SIG-M5 (cell line): ENCODE measurements at regions not wholly inside any gene's neighbourhood (a gene's known extent, or its start where the extent isn't known, plus 50 kb on each side); places are given as distances from the start of the nearest gene placed in this dataset.
"Not testable (repeated sequence)": the region's sequence is repeated elsewhere in the genome, so short reads cannot be mapped to it uniquely, and the experiment has no call there.

Experiments
- DNase-seq: peaks from one replicate; lab custom pipeline; 2025; lab: John Stamatoyannopoulos, UW

DNA sequence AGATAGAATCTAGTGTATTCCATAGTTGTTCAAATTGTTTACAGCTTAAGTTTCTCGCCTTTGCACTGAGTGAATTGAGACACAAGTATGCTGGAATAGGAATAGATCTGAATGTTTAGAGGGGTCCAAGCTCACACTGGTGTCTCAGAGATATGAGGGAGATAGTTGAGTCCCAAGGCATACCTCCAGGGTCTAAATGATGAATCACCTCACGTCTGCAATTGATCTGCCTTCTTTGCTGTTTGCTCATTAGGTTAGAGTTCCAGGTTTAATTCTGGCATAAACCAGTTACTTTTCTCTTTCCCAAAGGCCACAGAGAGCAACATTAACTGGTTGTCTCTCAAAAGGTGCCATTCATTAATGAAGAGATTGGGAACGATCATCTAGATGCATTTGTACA lies 106.3 kb upstream of the MME start:
- DNase-seq: no peak

GRCh38 chr3:154972951-154973350 lies 107.2 kb upstream of the MME start:
- no peak for DNase-seq

- DNase-seq: no peak
These were observed 108.3 kb upstream of the MME start for GRCh38 chr3:154971771-154972326.

GRCh38 chr3:154971341-154971740 lies 108.8 kb upstream of the MME start:
- DNase-seq: no peak

DNA sequence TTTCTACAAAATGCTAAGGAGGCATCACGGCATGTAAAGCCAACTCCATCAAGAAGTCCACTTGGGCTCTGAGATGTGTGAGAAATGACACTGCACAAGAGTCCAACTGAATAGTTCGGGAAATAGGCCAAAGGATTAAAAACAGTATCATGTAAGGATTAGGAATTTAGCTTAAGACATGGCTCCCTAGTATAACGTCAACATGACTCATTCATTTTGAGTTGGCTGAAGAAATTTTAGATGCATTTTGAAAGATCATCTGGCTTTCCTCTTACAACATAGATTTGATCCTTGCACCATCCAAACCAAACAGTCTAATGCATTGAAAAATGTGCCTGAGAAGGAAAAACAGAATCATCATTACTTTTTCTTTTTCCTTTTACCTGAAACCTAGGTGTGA lies 109.3 kb upstream of the MME start:
- no peak for DNase-seq

DNA sequence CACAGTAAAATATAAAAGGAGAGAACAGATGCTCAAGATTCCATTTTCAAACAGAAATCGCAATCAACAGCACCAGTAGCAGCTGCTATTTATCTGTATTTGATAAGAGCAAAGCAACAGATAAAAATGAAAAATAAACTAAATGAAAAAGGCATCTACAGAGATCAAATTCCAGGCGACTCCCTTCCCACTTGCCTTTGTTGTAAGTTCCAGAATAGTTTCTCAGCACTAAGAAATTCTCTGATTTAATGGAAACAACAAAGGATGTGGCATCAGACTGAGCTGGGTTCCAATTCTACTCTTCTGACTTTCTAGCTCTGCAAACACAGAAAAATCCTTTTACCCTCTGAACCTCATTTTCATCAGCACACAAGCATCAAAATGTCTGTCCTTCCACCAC lies 110.8 kb upstream of the MME start:
- DNase-seq: no peak

- no peak for DNase-seq
These were observed 113.0 kb upstream of the MME start for GRCh38 chr3:154967090-154967489.

GRCh38 chr3:154956815-154957214 lies 123.3 kb upstream of the MME start:
- DNase-seq: no peak

DNA sequence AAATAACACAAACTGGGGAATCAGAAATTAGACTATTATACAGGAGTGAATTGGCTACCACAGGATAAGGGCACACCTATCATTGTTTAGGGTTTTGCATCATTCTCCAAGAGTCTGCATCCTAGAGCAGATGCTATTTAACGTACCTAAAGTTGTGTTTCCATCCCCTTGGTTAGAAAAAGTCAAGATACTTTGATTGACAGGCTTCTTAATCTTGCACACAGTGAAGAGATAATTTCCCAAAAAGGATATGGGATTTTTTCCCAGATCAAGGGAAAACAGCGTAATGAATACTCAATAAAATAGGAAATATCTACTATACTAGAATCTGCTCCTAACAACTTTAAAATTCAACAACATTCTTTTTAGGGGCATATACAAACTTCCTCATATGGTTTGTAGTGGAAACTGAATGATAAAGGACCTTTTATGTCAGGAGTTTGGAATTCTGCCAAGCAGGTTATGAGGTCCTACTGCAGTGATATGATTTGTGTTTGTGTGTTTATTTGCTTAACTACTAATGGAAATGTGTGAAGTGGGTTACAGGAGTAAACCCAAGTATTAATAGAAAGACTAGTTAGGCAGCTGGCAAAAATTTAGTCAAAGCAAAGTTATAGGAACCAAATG lies 124.1 kb upstream of the MME start:
- DNase-seq: no peak

- no peak for DNase-seq
These were observed 125.4 kb upstream of the MME start for GRCh38 chr3:154954757-154955156.

- no peak for DNase-seq
These were observed 126.6 kb upstream of the MME start for GRCh38 chr3:154953538-154953937.

DNA sequence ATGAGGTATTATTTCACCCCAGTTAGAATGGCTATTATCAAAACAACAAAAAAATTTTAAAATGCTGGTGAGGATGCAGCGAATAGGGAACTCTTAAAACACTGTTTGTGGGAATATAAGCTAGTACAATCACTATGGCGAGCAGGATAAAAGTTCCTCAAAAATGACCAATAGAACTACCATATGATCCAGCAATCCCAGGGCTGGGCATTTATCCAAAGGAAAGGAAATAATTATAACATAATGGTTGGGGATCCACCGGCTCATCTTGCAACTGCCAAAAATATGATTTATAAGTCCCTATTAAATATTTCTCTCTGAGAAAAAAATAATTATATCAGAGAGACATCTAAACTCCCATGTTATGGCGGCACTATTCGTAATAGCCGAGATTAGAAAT lies 127.6 kb upstream of the MME start:
- no peak for DNase-seq

DNA sequence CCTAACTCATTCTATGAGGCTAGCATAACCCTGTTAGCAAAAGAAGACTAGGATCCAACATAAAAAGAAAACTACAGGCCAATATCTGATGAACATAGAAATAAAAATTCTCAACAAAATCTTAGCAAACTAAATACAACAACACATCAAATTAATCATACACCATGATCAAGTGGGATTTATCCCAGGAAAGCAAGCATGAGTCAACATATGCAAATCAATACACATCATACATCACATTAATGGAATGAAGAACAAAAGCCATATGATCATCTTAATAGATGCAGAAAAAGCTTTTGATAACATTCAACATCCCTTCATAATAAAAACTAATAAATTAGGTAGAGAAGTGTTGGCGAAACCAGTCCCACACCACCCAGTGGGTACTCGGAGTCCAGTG lies 136.1 kb upstream of the MME start:
- no peak for DNase-seq

- DNase-seq: no peak
These were observed 137.3 kb upstream of the MME start for GRCh38 chr3:154942827-154943226.

- DNase-seq: no peak
These were observed 143.9 kb upstream of the MME start for GRCh38 chr3:154936196-154936595.

- no peak for DNase-seq
These were observed 146.5 kb upstream of the MME start for GRCh38 chr3:154933581-154933980.

DNA sequence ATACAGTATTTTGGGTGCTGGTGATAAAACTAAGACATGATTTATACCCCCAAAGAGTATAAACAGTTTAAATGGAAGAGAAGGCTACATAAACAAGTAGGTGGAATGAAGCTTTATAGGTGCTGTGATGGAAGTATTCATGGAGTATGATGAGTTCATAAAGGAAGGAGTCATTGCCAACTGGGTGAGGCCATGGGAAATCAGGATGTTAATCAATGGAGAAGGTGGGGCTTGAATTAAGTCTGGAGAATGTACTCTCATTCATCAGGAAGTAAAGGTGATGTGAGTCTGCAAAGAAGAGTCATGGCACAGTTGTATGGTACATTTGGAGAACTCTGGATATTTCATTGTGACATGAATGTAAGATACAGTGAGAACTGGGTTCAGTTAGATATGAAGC lies 147.5 kb upstream of the MME start:
- DNase-seq: no peak

DNA sequence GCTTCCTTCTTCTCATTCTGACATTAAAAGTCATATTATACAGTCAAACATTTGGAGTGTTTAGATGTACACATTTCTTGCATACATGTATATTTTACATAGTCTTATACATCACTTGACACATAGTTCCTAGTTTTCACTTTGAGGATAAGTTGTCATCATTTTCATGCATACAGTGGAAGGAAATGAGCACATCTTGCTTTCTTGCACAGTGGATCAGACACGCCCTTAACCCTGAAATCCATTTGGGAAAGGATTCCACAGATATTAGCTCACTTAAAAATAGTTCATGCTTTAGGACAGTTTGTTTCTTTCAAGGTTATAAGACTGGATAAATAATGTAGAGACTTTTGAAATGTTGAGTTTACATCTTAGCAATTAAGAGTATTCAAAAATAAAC lies 148.6 kb upstream of the MME start:
- DNase-seq: no peak

DNA sequence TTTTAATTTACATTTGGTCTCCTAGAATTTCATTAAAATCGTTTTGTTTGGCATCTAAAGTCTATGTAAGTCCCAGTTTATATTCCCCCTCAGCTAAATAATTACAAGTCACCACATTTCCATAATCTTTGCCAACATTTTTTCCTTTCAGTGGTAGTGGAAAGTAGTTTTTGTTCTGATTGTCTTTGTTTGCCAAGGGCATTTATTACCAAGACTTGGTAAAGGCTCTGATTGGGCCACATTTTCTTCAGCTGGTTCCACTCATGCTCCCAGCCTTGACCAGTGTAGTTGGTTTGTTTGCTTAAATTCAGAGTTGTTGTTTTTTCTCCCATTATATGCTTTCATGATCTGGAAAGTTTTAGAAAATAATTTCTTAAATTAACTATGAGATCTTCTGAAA lies 153.4 kb upstream of the MME start:
- no peak for DNase-seq

DNA sequence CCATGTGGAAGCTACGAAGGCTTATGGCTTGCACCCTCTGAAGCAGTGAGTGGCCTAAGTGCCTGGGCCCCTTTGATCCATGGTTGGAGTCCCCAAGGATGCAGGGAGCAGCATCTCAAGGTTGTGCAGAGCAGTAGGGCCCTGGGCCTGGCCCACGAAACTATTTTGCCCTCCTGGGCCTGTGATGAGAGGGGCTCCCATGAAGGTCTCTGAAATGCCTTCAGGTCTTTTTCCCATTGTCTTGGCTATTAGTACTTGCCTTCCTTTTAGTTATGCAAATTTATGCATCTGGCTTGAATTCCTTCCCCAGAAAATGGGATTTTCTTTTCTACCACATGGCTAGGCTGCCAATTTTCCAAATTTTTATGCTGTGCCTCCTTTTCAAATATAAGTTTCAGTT lies 158.8 kb upstream of the MME start:
- DNase-seq: no peak

- no peak for DNase-seq
These were observed 160.9 kb upstream of the MME start for GRCh38 chr3:154919226-154919625.

- no peak for DNase-seq
These were observed 175.8 kb upstream of the MME start for GRCh38 chr3:154904328-154904727.

DNA sequence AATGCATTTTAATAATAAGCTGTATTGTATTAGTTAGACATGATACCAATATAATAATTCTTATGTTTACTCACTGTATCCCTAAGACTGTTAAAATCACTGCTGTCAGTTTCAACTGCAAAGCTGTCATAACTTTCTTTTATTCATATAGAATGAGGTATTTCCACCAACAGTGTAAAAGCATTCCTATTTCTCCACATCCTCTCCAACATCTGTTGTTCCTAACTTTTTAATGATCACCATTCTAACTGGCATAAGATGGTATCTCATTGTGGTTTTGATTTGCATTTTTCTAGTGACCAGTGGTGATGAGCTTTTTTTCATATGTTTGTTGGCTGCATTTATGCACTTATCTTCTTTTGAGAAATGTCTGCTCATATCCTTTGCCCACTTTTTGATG lies 177.6 kb upstream of the MME start:
- DNase-seq: not testable (repeated sequence)

DNA sequence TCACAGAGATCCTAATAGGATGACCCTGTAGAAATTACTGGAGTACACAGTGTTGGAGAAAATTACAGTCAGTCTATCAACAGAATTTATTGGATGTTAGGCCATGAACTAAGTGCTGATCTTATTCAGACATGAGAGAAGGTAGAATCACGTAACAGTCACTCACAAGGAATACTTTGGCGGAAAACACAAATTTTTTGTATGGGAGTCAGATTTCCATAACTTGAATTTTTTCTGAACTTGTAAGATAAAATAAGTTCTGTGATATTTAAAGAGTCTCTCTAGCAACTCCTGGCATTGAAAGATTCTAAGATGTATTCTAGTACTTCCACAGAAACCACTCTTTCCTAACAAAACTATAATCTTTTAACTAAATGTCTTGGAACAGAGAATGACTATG lies 178.8 kb upstream of the MME start:
- DNase-seq: no peak

DNA sequence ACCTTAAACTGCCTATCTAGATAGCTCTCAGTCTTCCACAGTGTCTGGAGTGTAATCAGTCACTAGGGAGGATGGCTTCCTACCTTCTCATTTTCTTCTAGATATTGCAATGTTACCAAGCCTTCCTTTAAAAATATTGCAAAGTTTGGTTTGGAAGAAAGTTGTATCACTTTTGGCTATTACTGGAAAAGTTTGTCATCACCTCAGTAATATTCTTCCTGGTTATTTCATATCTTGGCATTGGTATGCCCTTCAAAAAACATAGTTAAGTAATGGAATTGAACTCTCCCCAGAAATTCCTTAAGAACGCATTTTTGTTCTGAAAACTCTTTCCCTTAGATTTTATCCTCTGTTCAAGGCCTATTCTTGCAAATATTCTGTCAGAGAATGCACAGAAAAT lies 179.3 kb upstream of the MME start:
- no peak for DNase-seq
